Endothelial cell of umbilical vein (primary cell): ENCODE measurements at regions not wholly inside any gene's neighbourhood (a gene's known extent, or its start where the extent isn't known, plus 50 kb on each side); places are given as distances from the start of the nearest gene placed in this dataset.

Source experiments
- BruUV-seq: library from RNA; stranded (reverse); fragments of 400-500 nt; replicated peaks from 2 replicates; lab custom pipeline; 2021; lab: Mats Ljungman, UMichigan
- CTCF ChIA-PET: fragments of 300-600, 350-600 bp; sonication (Branson Sonifier 250); formaldehyde crosslinking; loops from one replicate; lab custom pipeline; 2021; ENCODE audit warnings: antibody characterized with exemption, inconsistent platforms; lab: Charles Lee
- POLR2A ChIA-PET: fragments of 300-600, 350-600 bp; sonication (Branson Sonifier 250); formaldehyde crosslinking; loops from one replicate; lab custom pipeline; 2021; ENCODE audit warnings: antibody characterized with exemption, inconsistent platforms; lab: Charles Lee
- DNase-seq: peaks from one replicate; pipeline ENCODE4 v3.0.0-alpha.2; 2011; ENCODE audit warnings: low read depth, low spot score
- FAIRE-seq: peaks from 2 replicates; lab custom pipeline; 2011; peaks lifted over from hg19 to GRCh38; lab: Jason Lieb, UNC
- H2AFZ ChIP-seq: 2 replicates; pipeline ENCODE4 v1.6.0; 2012; ENCODE audit warnings: low read depth, low read length, control low read depth, inconsistent platforms
- H3K27ac ChIP-seq: 2 replicates; pipeline ENCODE4 v1.5.1; 2011; ENCODE audit warnings: low read depth, mild to moderate bottlenecking, control low read depth, low read length, moderate library complexity; ENCODE audit not compliant: insufficient read depth
- H3K27me3 ChIP-seq, 2 experiments: 2 replicates each; pipeline versions ENCODE4 v1.6.0 to v1.6.1; 2011; ENCODE audit warnings: low read length in 2 of 2, mixed read lengths in 1 of 2; ENCODE audit not compliant: control insufficient read depth in 2 of 2, insufficient read depth in 2 of 2
- H3K36me3 ChIP-seq, 2 experiments: 2 replicates in 1 of 2; 3 replicates in 1 of 2; pipeline ENCODE4 v1.5.1; 2011; ENCODE audit warnings: low read length in 2 of 2, mild to moderate bottlenecking in 1 of 2, moderate library complexity in 1 of 2; ENCODE audit not compliant: control insufficient read depth in 2 of 2, insufficient read depth in 2 of 2; ENCODE audit errors: extremely low read depth in 1 of 2
- H3K4me1 ChIP-seq: 3 replicates; pipeline ENCODE4 v1.5.1; 2011; ENCODE audit warnings: mild to moderate bottlenecking, low read length; ENCODE audit not compliant: control insufficient read depth, insufficient read depth; ENCODE audit errors: extremely low read depth
- H3K4me2 ChIP-seq: 2 replicates; pipeline ENCODE4 v1.6.1; 2011; ENCODE audit warnings: low read length, control low read depth, mixed read lengths; ENCODE audit not compliant: insufficient read depth
- H3K4me3 ChIP-seq, 3 experiments: fragments of 200-600 bp in 1 of 3; sonication (generic), shearing (Covaris generic) in 1 of 3; replicated peaks in 1 of 3; 2 replicates each; pipeline ENCODE4 v1.5.1; 2011 to 2016; ENCODE audit warnings: control low read depth in 3 of 3, low read length in 3 of 3, mild to moderate bottlenecking in 2 of 3, inconsistent platforms in 1 of 3, low read depth in 1 of 3, moderate library complexity in 1 of 3; ENCODE audit not compliant: insufficient read depth in 1 of 3
- H3K79me2 ChIP-seq: 2 replicates; pipeline ENCODE4 v1.6.0; 2012; ENCODE audit warnings: low read length, inconsistent platforms; ENCODE audit not compliant: control insufficient read depth, insufficient read depth
- H3K9ac ChIP-seq: replicated peaks from 2 replicates; pipeline ENCODE3; 2011; ENCODE audit warnings: low read length, control low read depth; ENCODE audit not compliant: insufficient read depth; ENCODE audit errors: extremely low read depth
- H3K9me1 ChIP-seq: replicated peaks from 3 replicates; pipeline ENCODE4 v1.6.0; 2011; ENCODE audit warnings: mild to moderate bottlenecking, low read length; ENCODE audit not compliant: control insufficient read depth, insufficient read depth; ENCODE audit errors: extremely low read depth
- H3K9me3 ChIP-seq: replicated peaks from 2 replicates; pipeline ENCODE4 v1.5.1; 2012; ENCODE audit warnings: low read length, inconsistent platforms; ENCODE audit not compliant: control insufficient read depth, insufficient read depth
- H4K20me1 ChIP-seq: replicated peaks from 2 replicates; pipeline ENCODE3; 2011; ENCODE audit warnings: mild to moderate bottlenecking, low read length; ENCODE audit not compliant: control insufficient read depth, insufficient read depth; ENCODE audit errors: extremely low read depth
- CTCF ChIP-seq, 2 donors: IDR thresholded peaks; 1 replicate in 1 of 2; 2 replicates in 1 of 2; pipeline ENCODE4 v1.5.1; 2011; ENCODE audit warnings: low read length in 2 of 2, mild to moderate bottlenecking in 2 of 2, moderate library complexity in 2 of 2, control low read depth in 1 of 2, inconsistent platforms in 1 of 2, low read depth in 1 of 2; ENCODE audit not compliant: insufficient read depth in 1 of 2; ENCODE audit errors: extremely low read depth in 1 of 2
- EZH2 ChIP-seq: IDR thresholded peaks from 2 replicates; pipeline ENCODE4 v1.6.1; 2012; ENCODE audit warnings: borderline replicate concordance, low read depth, mild to moderate bottlenecking, moderate library complexity, low read length, inconsistent platforms; ENCODE audit not compliant: severe bottlenecking
- FOS ChIP-seq: IDR thresholded peaks from 2 replicates; pipeline ENCODE4 v1.6.1; 2011; ENCODE audit warnings: mild to moderate bottlenecking, low read length, moderate library complexity, borderline replicate concordance; ENCODE audit not compliant: insufficient read depth
- GATA2 ChIP-seq: IDR thresholded peaks from 2 replicates; pipeline ENCODE4 v1.7.0; 2011; ENCODE audit warnings: low read depth, mild to moderate bottlenecking, moderate library complexity, mixed read lengths, low read length; ENCODE audit not compliant: insufficient read length, insufficient read depth
- JUN ChIP-seq: IDR thresholded peaks from 2 replicates; pipeline ENCODE4 v1.6.1; 2011; ENCODE audit warnings: borderline replicate concordance, low read depth; ENCODE audit not compliant: insufficient read length, insufficient read depth
- MAX ChIP-seq: IDR thresholded peaks from 2 replicates; pipeline ENCODE4 v1.6.1; 2011; ENCODE audit not compliant: insufficient read depth, insufficient read length
- MYC ChIP-seq: IDR thresholded peaks from one replicate; pipeline ENCODE4 v1.6.1; 2011; ENCODE audit warnings: mild to moderate bottlenecking, low read depth, low read length
- POLR2A ChIP-seq: IDR thresholded peaks from 2 replicates; pipeline ENCODE4 v1.6.1; 2012; ENCODE audit warnings: low read depth, mild to moderate bottlenecking, control low read depth, low read length
- POLR2AphosphoS5 ChIP-seq: IDR thresholded peaks from 2 replicates; pipeline ENCODE4 v1.6.1; 2012; ENCODE audit warnings: low read depth, mild to moderate bottlenecking, control low read depth, low read length, moderate library complexity; ENCODE audit not compliant: insufficient read depth
- dilution Hi-C: fragments of 300-500 bp; cut with MboI; formaldehyde crosslinking; loops from one replicate; pipeline ENCODE4 v1.15.0; 2019; ENCODE audit warnings: low sequenced_read_pairs; ENCODE audit not compliant: extremely low pct_ligation_motif_present
- intact Hi-C: fragments of 100-400 bp; cut with micrococcal nuclease; formaldehyde crosslinking; loops from one replicate; pipeline ENCODE4 v1.10.0; 2022

- intact Hi-C loops, result no loop called here
- Histone ChIP-seq H3K79me2 (no peaks in the 10 kb centered on the region), H3K9me3 (no peaks in the 10 kb centered on the region), H3K9me1 (no peaks in the 10 kb centered on the region), H3K27me3 (no peaks in the 10 kb centered on the region), H3K4me3 (no peak overlapping the region), H2AFZ (no peak overlapping the region), H3K27ac (no peak overlapping the region), H3K4me2 (no peak overlapping the region), H3K4me1 (no peaks in the 10 kb centered on the region), H3K9ac (no peak overlapping the region), H3K36me3 (no peaks in the 10 kb centered on the region), H4K20me1 (no peaks in the 10 kb centered on the region)
- FAIRE-seq (no peak), DNase-seq (no peak)
- CTCF ChIA-PET, result no interaction called here
- no peak for TF ChIP-seq POLR2A
- no peak for TF ChIP-seq GATA2
- TF ChIP-seq POLR2AphosphoS5, result no peak
- no peak for TF ChIP-seq EZH2
- TF ChIP-seq JUN, result no peak
- no peak for TF ChIP-seq CTCF (IDR thresholded peaks at IDR 0.05; ENCODE audit: extremely low read depth in 1 of 2, insufficient read depth in 1 of 2, low read depth in 1 of 2, low read length in 2 of 2)
- no peak for TF ChIP-seq MYC
- no peak for TF ChIP-seq MAX
- TF ChIP-seq FOS, result no peak
- BruUV-seq, result no TSS peak
- dilution Hi-C loops, result no loop called here
- POLR2A ChIA-PET, result no interaction called here
Measured at GRCh38 chr10:57627642-57628178, 640.0 kb downstream of the IPMK start.
